Activated T-cell treated with anti-CD3 and anti-CD28 coated beads for 24 hours (primary cell): ENCODE measurements at regions not wholly inside any gene's neighbourhood (a gene's known extent, or its start where the extent isn't known, plus 50 kb on each side); places are given as distances from the start of the nearest gene placed in this dataset.

Experiments used
- DNase-seq: peaks from one replicate; pipeline ENCODE4 v3.0.0-alpha.2; 2020; ENCODE audit warnings: low read depth

GRCh38 chr20:9919271-9920014 lies 80.6 kb upstream of the PAK5 start:
- no peak for DNase-seq

DNA sequence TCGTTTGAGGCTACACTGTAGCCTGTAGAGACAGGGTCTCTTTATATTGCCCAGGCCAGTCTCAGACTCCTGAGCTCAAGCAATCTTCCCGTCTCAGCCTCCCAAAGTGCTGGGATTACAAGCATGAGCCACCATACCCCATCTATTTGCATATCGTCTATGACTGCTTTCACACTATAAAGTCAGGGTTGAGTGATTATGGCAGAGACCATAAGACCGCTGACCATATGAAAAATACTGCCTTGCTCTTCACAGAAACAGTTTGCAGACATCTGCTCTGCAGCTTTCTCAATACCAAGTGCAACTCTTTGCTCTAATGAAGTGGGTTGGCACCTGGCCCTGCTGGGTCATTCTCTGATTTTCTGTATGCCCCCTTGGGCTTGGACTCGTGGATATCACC lies 79.5 kb upstream of the PAK5 start:
- DNase-seq: no peak

DNA sequence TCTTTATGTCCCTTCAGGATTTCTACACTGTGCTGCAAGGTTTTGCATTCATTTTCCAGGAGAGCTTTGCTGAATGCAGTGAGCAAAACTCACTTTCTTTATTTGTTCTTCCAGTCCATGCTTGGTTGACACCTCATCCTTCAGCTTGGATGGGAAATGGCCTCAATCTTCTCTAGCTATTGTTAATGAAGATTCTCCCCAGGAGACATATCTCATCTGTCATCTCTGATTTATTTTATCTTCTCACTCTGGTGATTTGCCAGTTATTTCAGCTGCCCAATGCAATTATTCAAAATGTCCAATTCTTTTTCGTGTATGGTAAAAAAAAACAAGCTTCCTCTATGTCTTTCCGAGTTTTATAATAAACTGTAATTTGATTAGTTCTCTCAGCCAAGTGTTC lies 77.9 kb upstream of the PAK5 start:
- DNase-seq: no peak

DNA sequence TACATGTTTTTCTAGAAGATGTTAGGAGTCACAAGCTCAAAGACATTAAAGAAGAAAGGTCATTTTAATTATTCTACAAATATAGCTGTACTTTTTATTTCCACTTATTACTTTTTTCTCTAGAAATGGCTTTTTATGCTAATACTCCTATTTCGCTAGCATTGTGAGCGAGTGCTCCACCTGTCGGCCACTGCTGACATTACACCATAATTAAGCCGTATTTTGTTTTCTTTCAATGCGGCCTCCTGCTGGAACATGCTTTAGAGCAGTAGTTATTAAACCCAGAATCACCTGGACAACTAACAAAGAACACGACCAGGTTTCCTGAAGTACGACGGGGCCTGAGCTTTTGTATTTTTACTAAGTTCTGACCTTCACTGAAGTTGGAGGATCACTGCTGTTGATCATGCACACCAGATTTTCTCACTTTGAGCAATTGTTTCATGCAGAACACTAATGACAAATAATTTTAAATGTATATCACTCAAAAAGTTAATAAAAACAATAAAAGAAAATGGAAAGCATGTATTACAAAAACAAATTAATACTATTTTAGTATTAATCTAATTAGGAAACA lies 74.1 kb upstream of the PAK5 start:
- peak; percentile 13 for DNase-seq

GRCh38 chr20:9912290-9912689 lies 73.4 kb upstream of the PAK5 start:
- DNase-seq: no peak

DNA sequence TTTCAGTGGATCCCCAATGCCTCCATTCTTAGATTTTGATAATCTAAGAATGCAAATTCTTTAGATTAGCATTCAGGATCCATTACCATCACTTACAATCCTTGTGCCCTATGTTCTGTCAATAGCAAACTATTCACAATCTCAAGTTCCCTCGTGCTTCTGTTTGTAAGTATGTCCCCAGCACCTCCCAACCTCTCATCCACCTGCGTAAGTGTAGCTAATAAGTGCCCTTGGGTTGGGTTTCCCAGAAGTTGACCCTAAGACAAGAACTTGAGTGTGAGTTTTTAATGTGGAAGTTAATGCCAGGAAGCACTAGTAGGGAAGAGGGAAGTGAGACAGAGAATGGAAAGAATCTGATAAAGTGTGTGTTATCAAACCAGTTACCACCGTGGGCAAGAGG lies 72.6 kb upstream of the PAK5 start:
- no peak for DNase-seq

- DNase-seq: no peak
Observed at GRCh38 chr20:9909167-9909566, 70.3 kb upstream of the PAK5 start.

- DNase-seq: no peak
Observed at GRCh38 chr20:9903048-9903655, 64.3 kb upstream of the PAK5 start.

DNA sequence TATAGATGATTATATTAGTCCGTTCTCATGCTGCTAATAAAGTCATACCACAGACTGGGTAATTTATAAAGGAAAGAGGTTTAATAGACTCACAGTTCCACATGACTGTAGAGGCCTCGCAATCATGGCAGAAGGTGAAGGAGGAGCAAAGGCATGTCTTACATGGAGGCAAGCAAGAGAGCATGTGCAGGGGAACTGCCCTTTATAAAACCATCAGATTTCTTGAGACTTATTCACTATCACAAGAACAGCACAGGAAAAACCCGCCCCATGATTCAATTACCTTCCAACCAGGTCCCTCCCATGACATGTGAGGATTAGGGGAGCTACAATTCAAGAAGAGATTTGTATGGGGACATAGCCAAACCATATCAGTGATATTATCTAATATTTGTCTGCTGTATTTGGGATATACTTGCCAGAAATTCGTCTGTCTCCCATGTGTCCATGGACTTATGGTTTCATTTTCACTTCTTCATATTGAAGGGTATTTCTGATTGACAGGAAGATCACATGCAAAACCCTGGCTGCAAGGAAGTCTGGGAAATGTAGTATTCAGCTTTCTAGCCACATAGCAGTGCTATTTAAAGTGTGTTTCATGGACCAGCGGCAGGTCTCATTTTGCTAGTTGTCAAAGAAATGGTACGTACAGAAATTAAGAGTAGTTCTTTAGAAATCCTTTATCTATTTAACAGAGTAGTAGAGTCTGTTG lies 50.5 kb upstream of the PAK5 start:
- no peak for DNase-seq
